ENCODE measurements at regions not wholly inside any gene's neighbourhood (a gene's known extent, or its start where the extent isn't known, plus 50 kb on each side); places are given as distances from the start of the nearest gene placed in this dataset.

DNA sequence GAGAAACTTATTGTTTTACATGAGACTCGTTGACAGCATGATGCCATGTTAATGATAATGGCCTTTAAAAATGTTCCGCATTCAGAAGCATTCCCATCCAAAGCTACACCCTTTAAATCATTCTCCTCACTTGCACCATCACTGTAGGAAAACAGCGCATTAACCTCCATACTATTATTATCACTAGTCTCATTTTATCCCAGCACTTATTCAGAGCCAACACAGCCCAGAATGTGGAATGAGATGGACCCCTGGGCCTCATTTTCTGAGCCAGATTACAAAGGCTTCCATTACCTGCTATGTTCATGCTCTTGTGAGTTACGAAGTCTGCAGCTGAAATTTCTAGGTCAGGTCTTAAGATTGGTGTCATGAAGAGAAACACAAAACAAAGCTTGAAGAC, 159.4 kb downstream of the HS3ST3A1 start:
- TF ChIP-seq CTCF (IDR thresholded peaks at IDR 0.05): no peak
- no peak for TF ChIP-seq ZFX (IDR thresholded peaks at IDR 0.05; ENCODE audit: borderline replicate concordance)
